ENCODE measurements at regions not wholly inside any gene's neighbourhood (a gene's known extent, or its start where the extent isn't known, plus 50 kb on each side); places are given as distances from the start of the nearest gene placed in this dataset.

GRCh38 chr11:71188886-71189767 lies 63.2 kb downstream of the SHANK2 start:
- Mint-ChIP-seq H3K4me3 (no peak overlapping the region), H3K36me3 (no peaks in the 10 kb centered on the region), H3K9me3 (no peaks in the 10 kb centered on the region), H3K27ac (no peak overlapping the region), H3K27me3 (no peaks in the 10 kb centered on the region), H3K4me1 (no peaks in the 10 kb centered on the region)
- no peak for DNase-seq
- no peak for ATAC-seq (ENCODE audit: low read depth)
- POLR2A ChIA-PET = no interaction called here

GRCh38 chr11:71188073-71188472 lies 64.3 kb downstream of the SHANK2 start:
- Mint-ChIP-seq H3K36me3 (no peaks in the 10 kb centered on the region), H3K27me3 (no peaks in the 10 kb centered on the region), H3K4me3 (no peak overlapping the region), H3K27ac (no peak overlapping the region), H3K9me3 (no peaks in the 10 kb centered on the region), H3K4me1 (no peaks in the 10 kb centered on the region)
- ATAC-seq (ENCODE audit: low read depth) = no peak
- no peak for DNase-seq
- POLR2A ChIA-PET = no interaction called here

- Mint-ChIP-seq H3K27me3 (no peaks in the 10 kb centered on the region), H3K4me3 (no peak overlapping the region), H3K27ac (no peak overlapping the region), H3K36me3 (no peaks in the 10 kb centered on the region), H3K4me1 (no peaks in the 10 kb centered on the region), H3K9me3 (no peaks in the 10 kb centered on the region)
- ATAC-seq (ENCODE audit: low read depth) (no peak), DNase-seq (no peak)
- POLR2A ChIA-PET = no interaction called here
Observed at GRCh38 chr11:71186806-71187205, 65.6 kb downstream of the SHANK2 start.

- H3K4me3 Mint-ChIP-seq = no peak overlapping the region
- ATAC-seq (ENCODE audit: low read depth) (no peak), DNase-seq (no peak)
- POLR2A ChIA-PET = no interaction called here
- no peaks in the 10 kb centered on the region for H3K36me3 Mint-ChIP-seq
- H3K27me3 Mint-ChIP-seq = peaks cover 2% of the 10 kb centered on the region
- no peaks in the 10 kb centered on the region for H3K4me1 Mint-ChIP-seq
- no peaks in the 10 kb centered on the region for H3K9me3 Mint-ChIP-seq
- no peak overlapping the region for H3K27ac Mint-ChIP-seq
Observed at GRCh38 chr11:71185411-71185810, 67.0 kb downstream of the SHANK2 start.

GRCh38 chr11:71184421-71185210 lies 67.8 kb downstream of the SHANK2 start:
- no peaks in the 10 kb centered on the region for H3K9me3 Mint-ChIP-seq
- no peak overlapping the region for H3K27ac Mint-ChIP-seq
- POLR2A ChIA-PET = no interaction called here
- H3K27me3 Mint-ChIP-seq = peaks cover 7% of the 10 kb centered on the region
- DNase-seq = no peak
- no peak for ATAC-seq (ENCODE audit: low read depth)
- H3K36me3 Mint-ChIP-seq = no peaks in the 10 kb centered on the region
- no peaks in the 10 kb centered on the region for H3K4me1 Mint-ChIP-seq
- H3K4me3 Mint-ChIP-seq = no peak overlapping the region

- no peak for DNase-seq
- H3K27me3 Mint-ChIP-seq = peaks cover 14% of the 10 kb centered on the region
- no peak for ATAC-seq (ENCODE audit: low read depth)
- no peak overlapping the region for H3K27ac Mint-ChIP-seq
- no peaks in the 10 kb centered on the region for H3K36me3 Mint-ChIP-seq
- no peaks in the 10 kb centered on the region for H3K4me1 Mint-ChIP-seq
- no peaks in the 10 kb centered on the region for H3K9me3 Mint-ChIP-seq
- H3K4me3 Mint-ChIP-seq = no peak overlapping the region
- POLR2A ChIA-PET = no interaction called here
Observed at GRCh38 chr11:71183878-71184277, 68.5 kb downstream of the SHANK2 start.

- POLR2A ChIA-PET = no interaction called here
- no peaks in the 10 kb centered on the region for H3K4me1 Mint-ChIP-seq
Observed at GRCh38 chr11:71182791-71183677, 69.3 kb downstream of the SHANK2 start.

GRCh38 chr11:71181566-71181965 lies 70.8 kb downstream of the SHANK2 start:
- Mint-ChIP-seq H3K27me3 (peaks cover 14% of the 10 kb centered on the region), H3K36me3 (no peaks in the 10 kb centered on the region), H3K27ac (no peak overlapping the region), H3K4me3 (no peak overlapping the region), H3K4me1 (no peaks in the 10 kb centered on the region), H3K9me3 (no peaks in the 10 kb centered on the region)
- DNase-seq (no peak), ATAC-seq (ENCODE audit: low read depth) (no peak)
- POLR2A ChIA-PET = no interaction called here

More at GRCh38 chr11:71182791-71183677, 69.3 kb downstream of the SHANK2 start:
- peaks cover 14% of the 10 kb centered on the region for H3K27me3 Mint-ChIP-seq
- no peak for ATAC-seq (ENCODE audit: low read depth)
- H3K27ac Mint-ChIP-seq = no peak overlapping the region
- no peaks in the 10 kb centered on the region for H3K9me3 Mint-ChIP-seq
- no peak for DNase-seq
- no peak overlapping the region for H3K4me3 Mint-ChIP-seq
- no peaks in the 10 kb centered on the region for H3K36me3 Mint-ChIP-seq

GRCh38 chr11:71180694-71181470 lies 71.5 kb downstream of the SHANK2 start:
- H3K4me1 Mint-ChIP-seq = no peaks in the 10 kb centered on the region
- ATAC-seq (ENCODE audit: low read depth) (no peak), DNase-seq (no peak)
- H3K4me3 Mint-ChIP-seq = no peak overlapping the region
- POLR2A ChIA-PET = no interaction called here
- no peaks in the 10 kb centered on the region for H3K9me3 Mint-ChIP-seq
- no peaks in the 10 kb centered on the region for H3K36me3 Mint-ChIP-seq
- H3K27me3 Mint-ChIP-seq = peaks cover 14% of the 10 kb centered on the region
- no peak overlapping the region for H3K27ac Mint-ChIP-seq

GRCh38 chr11:71179877-71180605 lies 72.3 kb downstream of the SHANK2 start:
- Mint-ChIP-seq H3K9me3 (peaks cover 2% of the 10 kb centered on the region), H3K27me3 (peaks cover 14% of the 10 kb centered on the region), H3K4me3 (no peak overlapping the region), H3K27ac (no peak overlapping the region), H3K4me1 (no peaks in the 10 kb centered on the region), H3K36me3 (peaks cover 2% of the 10 kb centered on the region)
- DNase-seq (no peak), ATAC-seq (ENCODE audit: low read depth) (no peak)
- POLR2A ChIA-PET = no interaction called here

- Mint-ChIP-seq H3K27me3 (peaks cover 14% of the 10 kb centered on the region), H3K36me3 (peaks cover 2% of the 10 kb centered on the region), H3K4me1 (no peaks in the 10 kb centered on the region), H3K9me3 (peaks cover 2% of the 10 kb centered on the region), H3K4me3 (no peak overlapping the region), H3K27ac (no peak overlapping the region)
- DNase-seq (no peak), ATAC-seq (ENCODE audit: low read depth) (no peak)
- POLR2A ChIA-PET = no interaction called here
Observed at GRCh38 chr11:71178076-71178475, 74.3 kb downstream of the SHANK2 start.

- ATAC-seq (ENCODE audit: low read depth) (no peak), DNase-seq (no peak)
- Mint-ChIP-seq H3K4me1 (no peaks in the 10 kb centered on the region), H3K27ac (no peak overlapping the region), H3K4me3 (no peak overlapping the region), H3K36me3 (peaks cover 2% of the 10 kb centered on the region), H3K9me3 (peaks cover 2% of the 10 kb centered on the region), H3K27me3 (peaks cover 14% of the 10 kb centered on the region)
- POLR2A ChIA-PET = no interaction called here
Observed at GRCh38 chr11:71176812-71177211, 75.6 kb downstream of the SHANK2 start.

Measured in activated naive CD8-positive, alpha-beta T cell treated with anti-CD3 and anti-CD28 coated beads, Interleukin-2, amount 10 ng/mL, durations not matched to agents 7 days and 5 days (primary cell).